Thymus (tissue), 11 donors: ENCODE measurements at regions not wholly inside any gene's neighbourhood (a gene's known extent, or its start where the extent isn't known, plus 50 kb on each side); places are given as distances from the start of the nearest gene placed in this dataset.

Experiments
- DNase-seq, 9 donors: peaks; one replicate each; pipeline ENCODE4 v3.0.0-alpha.2; 2013; ENCODE audit warnings: low spot score in 9 of 9, low read depth in 6 of 9, missing footprints in 1 of 9
- H3K27ac ChIP-seq, 2 donors: one replicate each; pipeline ENCODE4 v1.5.1; 2013; ENCODE audit warnings: control low read depth in 1 of 2, low read depth in 1 of 2, low read length in 1 of 2, mild to moderate bottlenecking in 1 of 2, moderate library complexity in 1 of 2
- H3K27me3 ChIP-seq, 2 donors: one replicate each; pipeline ENCODE4 v1.5.1; 2013; ENCODE audit warnings: low read length in 1 of 2; ENCODE audit not compliant: control insufficient read depth in 2 of 2, insufficient read depth in 1 of 2
- H3K36me3 ChIP-seq, 2 donors: one replicate each; pipeline ENCODE4 v1.5.1; 2013; ENCODE audit warnings: low read length in 1 of 2, mild to moderate bottlenecking in 1 of 2, moderate library complexity in 1 of 2; ENCODE audit not compliant: control insufficient read depth in 2 of 2, insufficient read depth in 2 of 2
- H3K4me1 ChIP-seq, 2 donors: one replicate each; pipeline ENCODE4 v1.5.1; 2013; ENCODE audit warnings: low read length in 2 of 2; ENCODE audit not compliant: control insufficient read depth in 2 of 2, insufficient read depth in 2 of 2
- H3K4me3 ChIP-seq, 2 donors: one replicate each; pipeline ENCODE4 v1.5.1; 2013; ENCODE audit warnings: low read length in 2 of 2, control low read depth in 1 of 2, mild to moderate bottlenecking in 1 of 2
- H3K9me3 ChIP-seq, 2 donors: one replicate each; pipeline ENCODE4 v1.5.1; 2013; ENCODE audit warnings: low read length in 1 of 2, mild to moderate bottlenecking in 1 of 2; ENCODE audit not compliant: control insufficient read depth in 2 of 2, insufficient read depth in 1 of 2
- WGBS: extraction: QIAGEN DNeasy Blood & Tissue Kit; methylation state at CpG from one replicate; pipeline ENCODE4 v1.1.7; 2013; 5-methylcytosine and 5-hydroxymethylcytosine counted together
- donor health status: healthy.

DNA sequence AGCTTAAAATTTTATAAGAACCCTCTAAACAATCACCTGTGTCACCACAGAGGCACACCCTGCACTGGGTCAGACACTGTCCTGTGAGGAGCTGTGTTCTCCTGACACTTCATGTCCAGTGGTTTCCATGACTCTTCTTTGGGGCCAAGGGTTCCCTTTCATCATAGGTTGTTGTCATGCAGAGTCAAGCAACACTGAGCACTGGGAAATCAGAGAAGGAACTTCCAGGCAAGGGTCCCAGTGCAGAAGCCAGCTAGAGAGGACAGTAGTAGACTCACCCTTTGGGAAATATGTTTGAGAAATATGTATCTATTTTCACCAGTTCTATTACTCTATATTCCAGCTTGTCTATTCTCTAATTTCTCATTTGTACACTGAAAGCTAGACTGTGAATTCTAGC lies 56.4 kb upstream of the PRSS58 start:
- Histone ChIP-seq H3K4me1 (peaks cover 13 to 41% of the 10 kb centered on the region in 2 donors), H3K27ac (peak overlapping the region in 1 of 2 donors; percentile 75), H3K36me3 (no peaks in the 10 kb centered on the region), H3K4me3 (no peak overlapping the region), H3K27me3 (no peaks in the 10 kb centered on the region), H3K9me3 (no peaks in the 10 kb centered on the region)
- DNase-seq = no peak

DNA sequence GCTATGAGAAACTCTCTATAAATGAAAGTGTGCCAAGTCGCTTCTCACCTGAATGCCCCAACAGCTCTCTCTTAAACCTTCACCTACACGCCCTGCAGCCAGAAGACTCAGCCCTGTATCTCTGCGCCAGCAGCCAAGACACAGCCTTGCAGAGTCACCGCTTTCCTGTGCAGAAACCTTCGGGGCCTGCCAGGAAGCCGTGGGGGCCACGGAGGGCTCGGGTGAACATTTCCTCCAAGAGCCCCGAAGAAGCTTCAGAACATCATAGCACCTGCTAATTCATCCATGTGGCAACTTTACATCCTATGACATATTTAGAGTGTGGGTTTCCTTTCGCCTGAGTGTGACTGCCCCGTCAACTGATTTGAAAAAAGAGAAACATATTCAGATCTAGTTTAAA lies 55.7 kb upstream of the PRSS58 start:
- peak overlapping the region; percentile 38 to 85 for H3K27ac ChIP-seq
- no peaks in the 10 kb centered on the region for H3K27me3 ChIP-seq
- no peaks in the 10 kb centered on the region for H3K9me3 ChIP-seq
- H3K4me1 ChIP-seq = peaks cover 16 to 46% of the 10 kb centered on the region in 2 donors
- no peaks in the 10 kb centered on the region for H3K36me3 ChIP-seq
- DNase-seq = peak in 3 of 9 donors; percentile 75 to 87 (median 77)
- peak overlapping the region; percentile 26 to 30 for H3K4me3 ChIP-seq
- 3% methylated on average over 11 of the region's 11 CpGs for WGBS

GRCh38 chr7:142311876-142312275 lies 54.0 kb upstream of the PRSS58 start:
- Histone ChIP-seq H3K4me3 (no peak overlapping the region), H3K36me3 (no peaks in the 10 kb centered on the region), H3K4me1 (peaks cover 16 to 60% of the 10 kb centered on the region in 2 donors), H3K9me3 (peaks cover 0 to 5% of the 10 kb centered on the region in 2 donors), H3K27me3 (no peaks in the 10 kb centered on the region), H3K27ac (no peak overlapping the region)
- no peak for DNase-seq
- WGBS = 97% methylated on average over 3 of the region's 3 CpGs

GRCh38 chr7:142308918-142309317 lies 51.1 kb upstream of the PRSS58 start:
- WGBS = 37% methylated on average over 3 of the region's 3 CpGs
- Histone ChIP-seq H3K27ac (peak overlapping the region in 1 of 2 donors; percentile 78), H3K4me1 (peaks cover 16 to 63% of the 10 kb centered on the region in 2 donors), H3K9me3 (peaks cover 0 to 5% of the 10 kb centered on the region in 2 donors), H3K36me3 (no peaks in the 10 kb centered on the region), H3K4me3 (peak overlapping the region; percentile 21 to 26), H3K27me3 (no peaks in the 10 kb centered on the region)
- DNase-seq = peak in 2 of 9 donors; percentile 48 to 68

GRCh38 chr7:142308326-142308725 lies 50.5 kb upstream of the PRSS58 start:
- H3K36me3 ChIP-seq = no peaks in the 10 kb centered on the region
- peak in 1 of 9 donors; percentile 52 for DNase-seq
- peaks cover 0 to 5% of the 10 kb centered on the region in 2 donors for H3K9me3 ChIP-seq
- H3K4me3 ChIP-seq = peak overlapping the region; percentile 21 to 26
- peak overlapping the region in 1 of 2 donors; percentile 78 for H3K27ac ChIP-seq
- H3K27me3 ChIP-seq = no peaks in the 10 kb centered on the region
- WGBS = 51% methylated on average over 4 of the region's 4 CpGs
- peaks cover 14 to 63% of the 10 kb centered on the region in 2 donors for H3K4me1 ChIP-seq
